EH (cell line): ENCODE measurements at regions not wholly inside any gene's neighbourhood (a gene's known extent, or its start where the extent isn't known, plus 50 kb on each side); places are given as distances from the start of the nearest gene placed in this dataset.

Source experiments
- DNase-seq: peaks from one replicate; pipeline ENCODE4 v3.0.0-alpha.2; 2015; ENCODE audit warnings: low read depth

DNA sequence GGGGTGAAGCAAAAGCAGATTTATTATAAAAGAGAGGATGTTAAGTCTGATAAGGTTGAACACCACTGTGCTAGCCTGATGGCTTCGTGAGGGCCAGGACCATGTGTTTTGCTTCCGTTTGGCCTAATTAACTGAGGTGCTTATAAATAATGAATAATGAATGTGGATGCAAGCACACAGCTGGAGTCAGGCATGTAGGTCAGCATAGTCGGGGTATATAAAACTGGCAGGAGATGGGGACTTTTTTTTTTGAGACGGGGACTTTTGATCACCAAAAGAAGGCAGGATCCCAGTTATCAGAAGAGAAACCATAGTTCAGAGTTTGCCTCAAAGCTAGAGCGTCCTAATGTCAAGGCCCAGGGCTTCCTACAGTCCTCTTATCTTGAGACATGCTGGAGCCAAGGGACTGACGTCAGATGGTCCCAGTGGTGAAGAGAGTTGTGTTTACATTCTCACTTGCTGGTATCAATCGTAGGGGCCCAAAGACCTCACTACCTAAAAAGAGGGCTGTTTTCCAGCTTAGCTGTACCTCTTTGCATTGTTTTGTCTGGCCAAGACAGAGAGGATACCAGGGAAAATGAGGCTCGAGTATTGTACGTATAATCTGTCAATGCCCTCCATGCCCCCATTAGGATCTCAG lies 50.4 kb downstream of the RTL9 start:
- no peak for DNase-seq

DNA sequence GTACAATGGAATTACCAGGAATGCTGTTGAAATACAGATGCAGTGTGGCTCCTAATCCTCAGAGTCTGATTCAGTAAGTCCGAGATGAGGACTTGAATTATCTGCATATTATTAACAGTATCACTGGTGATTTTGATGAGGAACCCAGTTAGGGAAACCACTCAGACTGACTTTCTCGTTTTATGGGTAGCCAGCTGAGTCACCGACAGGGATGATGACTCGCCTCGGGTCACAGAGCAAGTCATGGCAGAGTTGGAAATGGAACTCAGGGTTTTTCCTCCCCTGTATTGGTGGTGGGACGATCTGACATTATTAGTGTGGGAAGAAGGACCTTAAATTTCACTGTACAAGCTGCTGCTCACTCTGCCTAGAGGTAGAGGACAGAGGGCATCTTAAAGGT lies 51.3 kb downstream of the RTL9 start:
- peak; percentile 82 for DNase-seq

GRCh38 chrX:110410603-110411002 lies 52.0 kb downstream of the RTL9 start:
- no peak for DNase-seq

DNA sequence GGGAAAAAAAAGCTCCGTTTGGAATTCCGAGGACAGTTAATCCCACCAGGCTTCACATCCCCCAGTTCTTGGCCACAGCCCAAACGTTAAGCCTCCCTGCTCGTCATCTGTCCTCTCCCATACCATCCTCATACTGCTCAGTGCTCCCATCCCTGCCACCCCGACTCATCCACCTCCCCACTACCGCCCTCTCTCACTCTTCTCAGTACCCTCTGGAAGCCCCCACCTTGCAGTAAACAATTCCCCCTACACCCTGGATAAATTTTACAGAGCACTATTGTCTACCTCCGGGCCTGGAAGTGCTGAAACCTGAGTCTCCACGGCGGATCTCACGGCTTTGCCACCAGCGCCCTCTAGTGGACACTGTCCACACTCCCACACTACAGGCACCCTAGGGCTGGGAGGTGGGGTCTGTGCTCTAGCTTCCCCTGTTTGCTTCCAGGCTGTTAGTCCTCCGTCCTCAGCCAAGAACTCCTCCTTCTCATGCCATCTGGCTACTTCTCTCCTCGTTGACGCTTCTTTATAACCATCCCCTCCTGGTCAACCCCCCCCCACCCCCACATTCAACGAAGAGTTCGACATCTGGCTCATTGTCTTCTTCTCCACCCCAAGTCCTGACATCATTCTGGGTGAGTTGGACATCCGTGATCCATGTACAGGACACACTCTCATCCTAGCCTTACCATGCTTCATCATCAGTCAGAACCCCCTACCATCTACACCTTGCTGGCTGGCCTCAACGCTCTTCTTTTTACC lies 54.5 kb downstream of the RTL9 start:
- DNase-seq, result peak; percentile 69

- DNase-seq, result no peak
Measured at GRCh38 chrX:110413727-110414124, 55.1 kb downstream of the RTL9 start.

DNA sequence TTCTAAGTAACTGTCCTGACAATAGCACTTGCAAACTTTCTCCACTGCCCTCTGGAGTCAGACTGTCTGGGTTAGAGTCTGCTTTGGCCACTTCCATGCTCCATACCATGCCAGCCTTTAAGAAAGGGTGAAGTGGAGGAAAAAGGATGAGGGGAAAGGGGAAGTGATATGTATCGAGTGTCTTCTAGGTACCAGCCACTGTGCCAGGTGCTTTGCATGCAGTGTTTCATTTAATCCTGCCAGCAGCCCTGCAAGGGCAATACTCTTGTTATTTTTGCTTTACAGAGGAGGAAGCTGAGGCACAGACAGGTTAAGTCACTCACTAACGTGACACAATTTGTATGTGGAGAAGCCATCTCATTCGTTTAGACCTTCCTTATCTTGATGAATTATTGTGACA lies 55.6 kb downstream of the RTL9 start:
- no peak for DNase-seq

- DNase-seq, result peak; percentile 85
Measured at GRCh38 chrX:110414679-110415439, 56.2 kb downstream of the RTL9 start.

DNA sequence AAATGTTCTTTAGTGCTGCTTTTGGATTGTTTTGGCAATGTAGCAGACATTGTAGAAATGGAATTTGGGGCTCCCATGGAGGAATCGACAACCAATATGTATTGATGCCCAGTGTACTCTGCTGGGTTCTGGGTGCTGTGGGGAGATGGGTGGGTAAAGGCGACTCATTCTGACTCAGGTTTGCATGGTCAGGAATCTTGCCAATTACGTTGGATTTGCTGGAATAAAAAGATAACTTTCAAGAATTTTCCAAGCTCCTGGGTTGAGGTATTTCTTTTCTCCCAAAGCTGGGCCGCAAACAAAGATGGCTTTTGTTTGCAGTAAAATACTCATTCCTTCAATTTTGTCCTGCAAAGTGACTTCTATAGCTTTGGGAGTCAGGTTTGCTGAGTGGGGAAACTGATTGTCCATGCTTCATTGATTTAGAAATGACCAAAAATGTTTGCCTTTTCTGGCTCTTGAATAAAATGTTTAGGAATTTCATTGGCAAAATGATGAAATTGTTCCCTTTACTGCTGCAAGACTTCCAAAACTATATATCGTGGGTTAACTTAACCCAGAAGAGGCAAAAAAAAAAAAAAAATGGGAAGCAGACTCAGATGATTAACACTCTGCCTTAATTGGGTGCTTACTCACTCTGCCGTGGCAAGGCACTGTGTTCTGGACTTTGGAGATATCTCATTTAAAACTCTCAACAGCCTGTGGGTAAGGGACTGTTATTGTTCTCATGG lies 57.0 kb downstream of the RTL9 start:
- peak; percentile 62 for DNase-seq

- DNase-seq, result no peak
Measured at GRCh38 chrX:110417128-110417527, 58.5 kb downstream of the RTL9 start.

- peak; percentile 75 for DNase-seq
Measured at GRCh38 chrX:110418316-110419235, 59.9 kb downstream of the RTL9 start.

- DNase-seq, result peak; percentile 40
Measured at GRCh38 chrX:110419512-110419911, 60.9 kb downstream of the RTL9 start.

GRCh38 chrX:110420771-110421499 lies 62.3 kb downstream of the RTL9 start:
- no peak for DNase-seq

DNA sequence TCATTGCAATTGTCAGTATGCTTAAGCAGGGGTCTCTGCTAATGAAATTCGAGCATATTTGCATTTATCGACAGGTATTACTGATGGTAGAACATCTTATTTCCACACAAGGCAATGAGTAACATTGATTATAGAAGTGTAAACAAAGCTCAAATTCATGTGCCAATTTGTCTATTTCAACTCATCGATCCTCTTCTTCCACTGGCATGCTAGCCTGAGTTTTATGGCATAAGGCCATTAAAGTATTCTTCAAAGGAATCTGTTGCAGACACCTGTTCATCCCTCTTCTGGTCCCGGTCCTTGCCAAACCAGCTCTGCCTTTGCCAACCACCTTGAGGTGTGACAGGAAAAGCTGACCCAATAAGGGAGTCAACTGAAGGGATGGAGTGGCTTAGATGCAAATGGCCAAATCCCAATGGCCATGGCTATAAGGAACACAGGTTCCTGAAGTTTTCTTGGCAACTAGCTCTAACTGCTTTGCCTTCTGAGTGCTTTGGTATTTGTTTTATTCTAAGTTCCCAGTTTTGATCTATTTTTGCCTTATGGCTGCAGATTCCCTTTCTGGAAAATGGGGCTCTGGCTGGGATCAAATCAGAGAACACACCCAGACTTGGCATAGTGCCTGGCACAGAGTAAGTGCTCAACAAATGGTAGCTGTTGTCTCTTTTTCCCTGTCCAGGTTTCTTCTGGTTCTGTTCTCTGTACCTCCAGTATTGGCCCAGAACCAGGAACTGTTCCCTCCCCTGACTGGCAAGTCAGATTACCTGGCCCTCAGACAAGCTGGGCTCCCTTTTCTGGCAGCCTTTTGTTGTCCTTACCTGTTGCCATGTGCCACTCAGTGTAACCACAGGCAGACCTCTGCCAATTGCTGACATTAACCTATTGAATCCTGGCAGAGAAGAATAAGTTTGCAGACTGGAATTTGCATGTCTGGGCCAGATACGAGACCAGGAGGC lies 63.1 kb downstream of the RTL9 start:
- DNase-seq, result no peak

GRCh38 chrX:110425222-110426154 lies 66.8 kb downstream of the RTL9 start:
- DNase-seq, result peak; percentile 21

DNA sequence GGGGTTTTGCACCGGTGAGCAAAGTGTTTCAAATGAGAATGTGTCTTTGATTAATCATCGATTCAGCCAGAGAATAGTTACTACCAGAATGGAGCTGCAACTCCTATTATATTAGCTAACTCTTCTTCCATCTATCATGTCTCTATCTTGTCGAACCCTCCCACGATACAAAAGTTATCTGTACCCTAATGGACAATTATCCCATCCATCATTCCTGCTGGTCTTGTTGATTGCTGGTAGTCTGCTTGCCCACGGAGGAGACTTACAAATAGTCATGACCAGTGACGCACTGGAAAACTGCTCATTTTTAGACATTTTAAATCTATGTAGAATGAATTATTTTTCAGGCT lies 67.5 kb downstream of the RTL9 start:
- no peak for DNase-seq

DNA sequence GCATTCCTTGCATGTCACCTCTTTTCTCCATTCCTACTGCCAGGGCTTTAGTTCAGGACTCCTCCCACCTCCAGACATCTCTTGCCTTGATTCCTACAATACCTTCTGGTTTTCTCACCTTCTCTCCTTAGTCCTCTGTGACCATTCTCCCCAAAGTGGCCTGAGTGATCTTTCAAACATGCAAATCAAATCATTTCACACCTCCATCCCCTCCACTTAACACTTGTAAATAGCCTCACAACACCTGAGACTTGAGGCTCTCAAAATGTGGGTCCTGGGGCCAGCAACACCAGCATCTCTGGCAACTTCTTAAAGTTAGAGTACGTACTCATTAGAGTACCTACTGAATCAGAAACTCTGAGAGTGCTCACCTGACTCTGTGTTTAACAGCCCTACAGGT lies 68.4 kb downstream of the RTL9 start:
- no peak for DNase-seq

GRCh38 chrX:110428144-110428543 lies 69.5 kb downstream of the RTL9 start:
- DNase-seq, result no peak

- no peak for DNase-seq
Measured at GRCh38 chrX:110430293-110431076, 71.8 kb downstream of the RTL9 start.
